Ovary (tissue), 3 donors: ENCODE measurements at regions not wholly inside any gene's neighbourhood (a gene's known extent, or its start where the extent isn't known, plus 50 kb on each side); places are given as distances from the start of the nearest gene placed in this dataset.

Source experiments
- CTCF ChIP-seq, 3 donors: fragments of 450-650 bp in 2 of 3; fragments of 200-600 bp in 1 of 3; IDR thresholded peaks; one replicate each; pipeline versions ENCODE4 v1.5.1 to v1.8.0; 2016 to 2022; ENCODE audit warnings: antibody characterized with exemption in 3 of 3, mild to moderate bottlenecking in 1 of 3
- EP300 ChIP-seq: sonication (generic); formaldehyde crosslinking; IDR thresholded peaks from one replicate; pipeline ENCODE4 v1.6.1; 2017; ENCODE audit warnings: antibody characterized with exemption
- POLR2A ChIP-seq: fragments of 450-650 bp; IDR thresholded peaks from one replicate; pipeline ENCODE4 v1.6.1; 2017; ENCODE audit warnings: antibody characterized with exemption, mild to moderate bottlenecking, moderate library complexity
- donor health status: DM: no; HTN: no; CAD: no.

- TF ChIP-seq CTCF (IDR thresholded peaks at IDR 0.05) = no peak
- TF ChIP-seq POLR2A = no peak
- no peak for TF ChIP-seq EP300
These were observed 318.3 kb upstream of the WWC1 start for GRCh38 chr5:167973126-167973525.
